GM20000 (cell line): ENCODE measurements at regions not wholly inside any gene's neighbourhood (a gene's known extent, or its start where the extent isn't known, plus 50 kb on each side); places are given as distances from the start of the nearest gene placed in this dataset.

ENCODE experiments used
- DNase-seq: peaks from one replicate; pipeline ENCODE4 v3.0.0; 2012; ENCODE audit warnings: low spot score
- TF ChIP-seq, protein P1 (sequence below): IDR thresholded peaks from 2 replicates; pipeline ENCODE4 v1.5.1; 2012; ENCODE audit warnings: mild to moderate bottlenecking, control low read depth; ENCODE audit errors: extremely low read depth, missing control alignments

DNA sequence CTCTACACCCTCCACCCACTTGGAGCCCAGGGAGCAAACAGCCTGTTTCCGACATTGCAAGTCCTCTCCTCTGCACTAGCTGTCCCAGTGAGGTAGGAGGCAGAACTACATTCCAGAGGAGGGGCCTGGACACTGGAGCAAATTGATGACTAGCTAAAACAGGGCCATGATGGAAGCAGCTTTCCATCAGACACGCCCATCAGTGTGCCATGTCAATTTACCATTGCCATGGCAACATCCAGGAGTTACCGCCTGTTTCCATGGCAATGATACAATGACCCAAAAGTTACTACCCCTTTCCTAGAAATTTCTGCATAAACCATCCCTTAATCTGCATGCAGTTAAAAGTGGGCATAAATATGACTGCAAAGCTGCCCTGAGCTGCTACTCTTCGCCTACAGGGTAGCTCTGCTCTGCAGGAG, 647.1 kb downstream of the PTPRU start:
- TF ChIP-seq, protein P1, sequence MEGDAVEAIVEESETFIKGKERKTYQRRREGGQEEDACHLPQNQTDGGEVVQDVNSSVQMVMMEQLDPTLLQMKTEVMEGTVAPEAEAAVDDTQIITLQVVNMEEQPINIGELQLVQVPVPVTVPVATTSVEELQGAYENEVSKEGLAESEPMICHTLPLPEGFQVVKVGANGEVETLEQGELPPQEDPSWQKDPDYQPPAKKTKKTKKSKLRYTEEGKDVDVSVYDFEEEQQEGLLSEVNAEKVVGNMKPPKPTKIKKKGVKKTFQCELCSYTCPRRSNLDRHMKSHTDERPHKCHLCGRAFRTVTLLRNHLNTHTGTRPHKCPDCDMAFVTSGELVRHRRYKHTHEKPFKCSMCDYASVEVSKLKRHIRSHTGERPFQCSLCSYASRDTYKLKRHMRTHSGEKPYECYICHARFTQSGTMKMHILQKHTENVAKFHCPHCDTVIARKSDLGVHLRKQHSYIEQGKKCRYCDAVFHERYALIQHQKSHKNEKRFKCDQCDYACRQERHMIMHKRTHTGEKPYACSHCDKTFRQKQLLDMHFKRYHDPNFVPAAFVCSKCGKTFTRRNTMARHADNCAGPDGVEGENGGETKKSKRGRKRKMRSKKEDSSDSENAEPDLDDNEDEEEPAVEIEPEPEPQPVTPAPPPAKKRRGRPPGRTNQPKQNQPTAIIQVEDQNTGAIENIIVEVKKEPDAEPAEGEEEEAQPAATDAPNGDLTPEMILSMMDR, result no peak
- DNase-seq, result no peak

DNA sequence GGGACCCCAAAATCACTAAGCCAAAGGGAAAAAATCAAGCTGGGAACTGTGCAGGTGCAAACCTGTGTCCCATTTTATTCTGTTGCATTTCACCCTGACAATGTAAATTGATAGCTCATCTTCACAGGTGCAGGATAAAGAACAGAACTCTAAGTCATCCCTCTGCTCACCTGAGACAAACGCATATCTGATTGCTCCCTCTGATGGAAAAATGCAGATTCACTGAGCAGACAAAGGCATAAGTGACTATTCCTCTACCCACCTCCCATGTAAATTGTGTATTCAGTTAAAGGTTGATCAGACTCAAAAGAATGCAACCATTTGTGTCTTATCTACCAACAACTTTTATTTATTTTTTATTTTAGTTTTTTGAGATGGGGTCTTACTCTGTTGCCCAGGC, 644.2 kb downstream of the PTPRU start:
- DNase-seq, result no peak
- TF ChIP-seq, protein P1, result no peak

DNA sequence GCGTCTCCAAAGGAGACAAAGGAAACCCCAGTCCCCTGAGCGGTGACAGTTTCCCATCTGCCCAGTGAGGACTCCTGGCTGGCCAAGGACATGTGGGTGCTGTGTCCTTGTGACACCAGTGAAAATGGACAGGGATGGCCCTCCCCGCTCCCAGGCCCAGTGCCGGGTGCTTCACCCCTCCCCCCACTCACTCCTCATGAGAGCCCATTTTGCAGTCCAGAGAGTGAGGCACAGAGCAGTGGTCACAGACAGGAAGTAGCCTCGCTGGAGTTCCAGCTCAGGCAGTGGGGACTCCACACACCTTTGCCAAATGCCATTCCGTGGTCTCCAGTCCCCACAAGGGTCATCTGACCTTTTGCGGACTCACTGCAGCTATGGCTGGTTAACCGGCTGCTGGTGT, 642.9 kb downstream of the PTPRU start:
- TF ChIP-seq, protein P1, result no peak
- DNase-seq, result no peak

DNA sequence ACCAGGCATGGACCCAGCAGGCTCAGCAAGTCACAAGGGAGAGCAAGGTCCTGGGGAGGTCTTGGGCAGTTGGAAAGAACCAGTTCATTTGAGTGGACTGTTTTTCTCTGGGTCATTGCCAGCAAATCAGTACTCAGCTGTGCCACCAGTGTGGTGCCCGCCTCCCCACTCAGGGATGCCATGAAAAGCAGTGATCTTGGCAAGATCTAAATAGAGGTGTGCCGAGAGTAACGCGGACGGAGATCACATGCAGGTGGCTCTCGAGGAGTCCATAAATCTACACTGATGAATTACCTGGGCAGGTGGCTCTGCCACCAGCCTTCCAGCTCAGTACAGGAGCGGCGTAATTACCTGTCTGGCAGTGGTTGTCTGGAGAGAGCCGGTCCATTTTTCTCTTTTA, 642.2 kb downstream of the PTPRU start:
- no peak for DNase-seq
- TF ChIP-seq, protein P1, result no peak

DNA sequence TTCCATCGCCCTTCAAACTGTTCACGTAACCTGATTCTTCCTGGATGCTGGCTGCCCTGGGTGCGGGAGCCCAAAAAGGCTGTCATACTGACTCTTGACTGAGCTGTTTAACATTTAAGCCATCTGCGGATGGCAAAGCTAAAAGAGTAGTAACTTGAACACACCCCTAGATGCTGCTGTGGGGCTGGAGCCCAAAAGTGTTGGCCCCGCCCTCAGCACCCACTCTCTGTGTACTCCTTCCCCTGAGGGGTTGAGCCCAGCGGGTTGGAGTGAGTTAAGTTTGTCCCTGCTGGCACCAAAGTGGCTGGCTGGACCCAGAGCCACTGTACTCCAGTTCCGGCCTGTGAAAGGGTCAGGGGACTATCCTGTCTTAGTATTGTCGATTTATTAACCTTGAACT, 640.6 kb downstream of the PTPRU start:
- TF ChIP-seq, protein P1, result no peak

DNA sequence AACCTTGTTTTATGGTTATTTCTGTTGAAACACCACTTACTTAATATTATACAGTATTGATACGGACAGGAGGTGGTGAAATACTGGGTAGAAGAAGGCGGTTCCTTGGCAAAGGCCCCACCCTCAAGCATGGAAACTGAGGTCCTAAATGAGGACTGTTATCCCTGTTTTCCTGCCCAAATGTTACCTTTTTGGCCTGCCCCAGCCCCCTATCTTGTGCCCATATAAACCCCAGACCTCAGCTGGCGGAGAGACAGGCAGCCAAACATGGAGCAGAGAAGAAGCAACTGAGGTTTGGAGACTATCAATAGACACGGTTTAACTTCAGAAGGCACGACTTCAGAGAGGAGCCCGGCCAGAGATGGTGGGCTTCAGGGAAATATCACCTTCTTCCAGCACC, 640.1 kb downstream of the PTPRU start:
- DNase-seq, result no peak
- TF ChIP-seq, protein P1, result no peak

More for the DNA sequence above, 640.6 kb downstream of the PTPRU start:
- DNase-seq, result no peak

DNA sequence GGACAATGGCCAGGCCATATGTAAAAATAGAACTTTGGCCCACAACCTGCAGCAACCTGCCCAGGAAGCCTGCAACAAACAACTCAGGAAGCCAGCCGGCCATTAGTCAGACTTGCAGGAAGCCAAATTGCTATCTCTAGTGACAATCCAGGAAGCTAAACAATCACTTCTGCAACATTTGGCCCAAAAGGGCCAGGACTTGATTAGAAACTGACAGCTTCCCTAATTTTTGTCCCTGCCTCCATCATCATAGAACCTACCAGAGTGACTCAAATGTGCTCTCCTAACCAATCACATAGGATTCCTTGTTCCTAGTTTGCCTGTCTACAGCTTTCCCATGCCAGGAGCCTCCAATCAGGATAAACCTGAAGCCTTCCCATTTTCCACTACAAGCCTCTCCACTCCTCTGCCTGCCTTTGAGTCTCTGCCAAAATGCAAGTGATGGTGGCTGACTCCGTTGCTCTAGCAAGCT, 639.3 kb downstream of the PTPRU start:
- TF ChIP-seq, protein P1, result no peak

More for the DNA sequence above, 639.3 kb downstream of the PTPRU start:
- no peak for DNase-seq
